22Rv1 (cell line): ENCODE measurements at regions not wholly inside any gene's neighbourhood (a gene's known extent, or its start where the extent isn't known, plus 50 kb on each side); places are given as distances from the start of the nearest gene placed in this dataset.
"Not testable (repeated sequence)": the region's sequence is repeated elsewhere in the genome, so short reads cannot be mapped to it uniquely, and the experiment has no call there.

ENCODE experiments used
- H3K27ac ChIP-seq: fragments of 450-650 bp; 2 replicates; pipeline ENCODE4 v1.5.1; 2017
- CTCF ChIP-seq: fragments of 450-650 bp; IDR thresholded peaks from 2 replicates; pipeline ENCODE4 v1.5.1; 2017; ENCODE audit warnings: mild to moderate bottlenecking
- ZFX ChIP-seq: fragments of 450-650 bp; IDR thresholded peaks from 2 replicates; pipeline ENCODE4 v1.6.1; 2017; ENCODE audit warnings: antibody characterized with exemption, borderline replicate concordance

GRCh38 chr16:25625620-25626019 lies 66.1 kb upstream of the HS3ST4 start:
- TF ChIP-seq ZFX (no peak), CTCF (no peak)
- H3K27ac ChIP-seq, result no peak overlapping the region

GRCh38 chr16:25614716-25615265 lies 77.0 kb upstream of the HS3ST4 start:
- TF ChIP-seq CTCF, result no peak
- TF ChIP-seq ZFX, result no peak
- H3K27ac ChIP-seq, result no peak overlapping the region

- TF ChIP-seq ZFX (no peak), CTCF (no peak)
Observed at GRCh38 chr16:25613931-25614330, 77.8 kb upstream of the HS3ST4 start.

GRCh38 chr16:25608002-25608401 lies 83.8 kb upstream of the HS3ST4 start:
- H3K27ac ChIP-seq, result no peak overlapping the region
- TF ChIP-seq ZFX (no peak), CTCF (no peak)

More at GRCh38 chr16:25613931-25614330, 77.8 kb upstream of the HS3ST4 start:
- H3K27ac ChIP-seq, result no peak overlapping the region

GRCh38 chr16:25606069-25606468 lies 85.7 kb upstream of the HS3ST4 start:
- TF ChIP-seq ZFX (no peak), CTCF (peak; percentile 9; the same call in 1 of the 2 replicates)
- no peak overlapping the region for H3K27ac ChIP-seq

GRCh38 chr16:25605381-25605780 lies 86.4 kb upstream of the HS3ST4 start:
- H3K27ac ChIP-seq, result no peak overlapping the region
- TF ChIP-seq CTCF (no peak), ZFX (no peak)

GRCh38 chr16:25601306-25601705 lies 90.5 kb upstream of the HS3ST4 start:
- H3K27ac ChIP-seq, result not testable (repeated sequence)

GRCh38 chr16:25596194-25596593 lies 95.6 kb upstream of the HS3ST4 start:
- H3K27ac ChIP-seq, result no peak overlapping the region
- TF ChIP-seq CTCF (no peak), ZFX (no peak)
